Endothelial cell of umbilical vein (primary cell): ENCODE measurements at regions not wholly inside any gene's neighbourhood (a gene's known extent, or its start where the extent isn't known, plus 50 kb on each side); places are given as distances from the start of the nearest gene placed in this dataset.

Source experiments
- BruUV-seq: library from RNA; stranded (reverse); fragments of 400-500 nt; replicated peaks from 2 replicates; lab custom pipeline; 2021; lab: Mats Ljungman, UMichigan
- CTCF ChIA-PET: fragments of 300-600, 350-600 bp; sonication (Branson Sonifier 250); formaldehyde crosslinking; loops from one replicate; lab custom pipeline; 2021; ENCODE audit warnings: antibody characterized with exemption, inconsistent platforms; lab: Charles Lee
- POLR2A ChIA-PET: fragments of 300-600, 350-600 bp; sonication (Branson Sonifier 250); formaldehyde crosslinking; loops from one replicate; lab custom pipeline; 2021; ENCODE audit warnings: antibody characterized with exemption, inconsistent platforms; lab: Charles Lee
- DNase-seq: peaks from one replicate; pipeline ENCODE4 v3.0.0-alpha.2; 2011; ENCODE audit warnings: low read depth, low spot score
- FAIRE-seq: peaks from 2 replicates; lab custom pipeline; 2011; peaks lifted over from hg19 to GRCh38; lab: Jason Lieb, UNC
- H2AFZ ChIP-seq: 2 replicates; pipeline ENCODE4 v1.6.0; 2012; ENCODE audit warnings: low read depth, low read length, control low read depth, inconsistent platforms
- H3K27ac ChIP-seq: 2 replicates; pipeline ENCODE4 v1.5.1; 2011; ENCODE audit warnings: low read depth, mild to moderate bottlenecking, control low read depth, low read length, moderate library complexity; ENCODE audit not compliant: insufficient read depth
- H3K27me3 ChIP-seq, 2 experiments: 2 replicates each; pipeline versions ENCODE4 v1.6.0 to v1.6.1; 2011; ENCODE audit warnings: low read length in 2 of 2, mixed read lengths in 1 of 2; ENCODE audit not compliant: control insufficient read depth in 2 of 2, insufficient read depth in 2 of 2
- H3K36me3 ChIP-seq, 2 experiments: 2 replicates in 1 of 2; 3 replicates in 1 of 2; pipeline ENCODE4 v1.5.1; 2011; ENCODE audit warnings: low read length in 2 of 2, mild to moderate bottlenecking in 1 of 2, moderate library complexity in 1 of 2; ENCODE audit not compliant: control insufficient read depth in 2 of 2, insufficient read depth in 2 of 2; ENCODE audit errors: extremely low read depth in 1 of 2
- H3K4me1 ChIP-seq: 3 replicates; pipeline ENCODE4 v1.5.1; 2011; ENCODE audit warnings: mild to moderate bottlenecking, low read length; ENCODE audit not compliant: control insufficient read depth, insufficient read depth; ENCODE audit errors: extremely low read depth
- H3K4me2 ChIP-seq: 2 replicates; pipeline ENCODE4 v1.6.1; 2011; ENCODE audit warnings: low read length, control low read depth, mixed read lengths; ENCODE audit not compliant: insufficient read depth
- H3K4me3 ChIP-seq, 3 experiments: fragments of 200-600 bp in 1 of 3; sonication (generic), shearing (Covaris generic) in 1 of 3; replicated peaks in 1 of 3; 2 replicates each; pipeline ENCODE4 v1.5.1; 2011 to 2016; ENCODE audit warnings: control low read depth in 3 of 3, low read length in 3 of 3, mild to moderate bottlenecking in 2 of 3, inconsistent platforms in 1 of 3, low read depth in 1 of 3, moderate library complexity in 1 of 3; ENCODE audit not compliant: insufficient read depth in 1 of 3
- H3K79me2 ChIP-seq: 2 replicates; pipeline ENCODE4 v1.6.0; 2012; ENCODE audit warnings: low read length, inconsistent platforms; ENCODE audit not compliant: control insufficient read depth, insufficient read depth
- H3K9ac ChIP-seq: replicated peaks from 2 replicates; pipeline ENCODE3; 2011; ENCODE audit warnings: low read length, control low read depth; ENCODE audit not compliant: insufficient read depth; ENCODE audit errors: extremely low read depth
- H3K9me1 ChIP-seq: replicated peaks from 3 replicates; pipeline ENCODE4 v1.6.0; 2011; ENCODE audit warnings: mild to moderate bottlenecking, low read length; ENCODE audit not compliant: control insufficient read depth, insufficient read depth; ENCODE audit errors: extremely low read depth
- H3K9me3 ChIP-seq: replicated peaks from 2 replicates; pipeline ENCODE4 v1.5.1; 2012; ENCODE audit warnings: low read length, inconsistent platforms; ENCODE audit not compliant: control insufficient read depth, insufficient read depth
- H4K20me1 ChIP-seq: replicated peaks from 2 replicates; pipeline ENCODE3; 2011; ENCODE audit warnings: mild to moderate bottlenecking, low read length; ENCODE audit not compliant: control insufficient read depth, insufficient read depth; ENCODE audit errors: extremely low read depth
- CTCF ChIP-seq, 2 donors: IDR thresholded peaks; 1 replicate in 1 of 2; 2 replicates in 1 of 2; pipeline ENCODE4 v1.5.1; 2011; ENCODE audit warnings: low read length in 2 of 2, mild to moderate bottlenecking in 2 of 2, moderate library complexity in 2 of 2, control low read depth in 1 of 2, inconsistent platforms in 1 of 2, low read depth in 1 of 2; ENCODE audit not compliant: insufficient read depth in 1 of 2; ENCODE audit errors: extremely low read depth in 1 of 2
- EZH2 ChIP-seq: IDR thresholded peaks from 2 replicates; pipeline ENCODE4 v1.6.1; 2012; ENCODE audit warnings: borderline replicate concordance, low read depth, mild to moderate bottlenecking, moderate library complexity, low read length, inconsistent platforms; ENCODE audit not compliant: severe bottlenecking
- FOS ChIP-seq: IDR thresholded peaks from 2 replicates; pipeline ENCODE4 v1.6.1; 2011; ENCODE audit warnings: mild to moderate bottlenecking, low read length, moderate library complexity, borderline replicate concordance; ENCODE audit not compliant: insufficient read depth
- GATA2 ChIP-seq: IDR thresholded peaks from 2 replicates; pipeline ENCODE4 v1.7.0; 2011; ENCODE audit warnings: low read depth, mild to moderate bottlenecking, moderate library complexity, mixed read lengths, low read length; ENCODE audit not compliant: insufficient read length, insufficient read depth
- JUN ChIP-seq: IDR thresholded peaks from 2 replicates; pipeline ENCODE4 v1.6.1; 2011; ENCODE audit warnings: borderline replicate concordance, low read depth; ENCODE audit not compliant: insufficient read length, insufficient read depth
- MAX ChIP-seq: IDR thresholded peaks from 2 replicates; pipeline ENCODE4 v1.6.1; 2011; ENCODE audit not compliant: insufficient read depth, insufficient read length
- MYC ChIP-seq: IDR thresholded peaks from one replicate; pipeline ENCODE4 v1.6.1; 2011; ENCODE audit warnings: mild to moderate bottlenecking, low read depth, low read length
- POLR2A ChIP-seq: IDR thresholded peaks from 2 replicates; pipeline ENCODE4 v1.6.1; 2012; ENCODE audit warnings: low read depth, mild to moderate bottlenecking, control low read depth, low read length
- POLR2AphosphoS5 ChIP-seq: IDR thresholded peaks from 2 replicates; pipeline ENCODE4 v1.6.1; 2012; ENCODE audit warnings: low read depth, mild to moderate bottlenecking, control low read depth, low read length, moderate library complexity; ENCODE audit not compliant: insufficient read depth
- dilution Hi-C: fragments of 300-500 bp; cut with MboI; formaldehyde crosslinking; loops from one replicate; pipeline ENCODE4 v1.15.0; 2019; ENCODE audit warnings: low sequenced_read_pairs; ENCODE audit not compliant: extremely low pct_ligation_motif_present
- intact Hi-C: fragments of 100-400 bp; cut with micrococcal nuclease; formaldehyde crosslinking; loops from one replicate; pipeline ENCODE4 v1.10.0; 2022

- H3K4me2 ChIP-seq: no peak overlapping the region
- dilution Hi-C loops (no loop called here), intact Hi-C loops (no loop called here)
- H3K9me1 ChIP-seq: no peaks in the 10 kb centered on the region
- BruUV-seq: no TSS peak
- H4K20me1 ChIP-seq: no peaks in the 10 kb centered on the region
- no peak overlapping the region for H3K9ac ChIP-seq
- FAIRE-seq (no peak), DNase-seq (no peak)
- TF ChIP-seq JUN (no peak), MYC (no peak), GATA2 (no peak), MAX (no peak), CTCF (IDR thresholded peaks at IDR 0.05; ENCODE audit: extremely low read depth in 1 of 2, insufficient read depth in 1 of 2, low read depth in 1 of 2, low read length in 2 of 2) (no peak), FOS (no peak), POLR2AphosphoS5 (no peak), POLR2A (no peak), EZH2 (no peak)
- no peaks in the 10 kb centered on the region for H3K9me3 ChIP-seq
- no peak overlapping the region for H3K27ac ChIP-seq
- H3K4me1 ChIP-seq: no peaks in the 10 kb centered on the region
- H3K4me3 ChIP-seq: no peak overlapping the region
- H3K79me2 ChIP-seq: no peaks in the 10 kb centered on the region
- CTCF ChIA-PET: no interaction called here
- no peaks in the 10 kb centered on the region for H3K27me3 ChIP-seq
- POLR2A ChIA-PET: no interaction called here
- no peak overlapping the region for H2AFZ ChIP-seq
- no peaks in the 10 kb centered on the region for H3K36me3 ChIP-seq
These were observed 486.1 kb upstream of the UBE2E3 start for GRCh38 chr2:180494286-180494685.
